H1 (cell line): ENCODE measurements at regions not wholly inside any gene's neighbourhood (a gene's known extent, or its start where the extent isn't known, plus 50 kb on each side); places are given as distances from the start of the nearest gene placed in this dataset.

Experiments
- GTF2F1 ChIP-seq: IDR thresholded peaks from 2 replicates; pipeline ENCODE4 v1.6.1; 2012; ENCODE audit warnings: low read depth, low read length, improper control_type of control experiment, borderline replicate concordance
- POLR2AphosphoS5 ChIP-seq: IDR thresholded peaks from 2 replicates; pipeline ENCODE4 v1.6.1; 2011; ENCODE audit warnings: low read depth, low read length
- SP1 ChIP-seq: IDR thresholded peaks from 2 replicates; pipeline ENCODE4 v1.6.1; 2011; ENCODE audit warnings: low read depth, low read length
- ZNF274 ChIP-seq: IDR thresholded peaks from 2 replicates; pipeline ENCODE4 v1.7.0; 2012; ENCODE audit warnings: low read length, borderline replicate concordance; ENCODE audit errors: extremely low read depth
- TF ChIP-seq, protein P1 (sequence below): IDR thresholded peaks from 2 replicates; pipeline ENCODE4 v1.6.1; 2011; ENCODE audit warnings: low read depth, mild to moderate bottlenecking, low read length; ENCODE audit not compliant: insufficient read depth

- TF ChIP-seq GTF2F1, result no peak
- TF ChIP-seq SP1, result no peak
- TF ChIP-seq ZNF274, result no peak
- TF ChIP-seq POLR2AphosphoS5, result no peak
- TF ChIP-seq, protein P1, sequence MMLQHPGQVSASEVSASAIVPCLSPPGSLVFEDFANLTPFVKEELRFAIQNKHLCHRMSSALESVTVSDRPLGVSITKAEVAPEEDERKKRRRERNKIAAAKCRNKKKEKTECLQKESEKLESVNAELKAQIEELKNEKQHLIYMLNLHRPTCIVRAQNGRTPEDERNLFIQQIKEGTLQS, result no peak
Observed at GRCh38 chr3:176950743-176951142, 246.5 kb downstream of the TBL1XR1 start (continued).
